ENCODE measurements at regions not wholly inside any gene's neighbourhood (a gene's known extent, or its start where the extent isn't known, plus 50 kb on each side); places are given as distances from the start of the nearest gene placed in this dataset.

GRCh38 chr9:113803811-113804589 lies 72.1 kb upstream of the ZNF618 start:
- no peak overlapping the region for H3K27ac ChIP-seq (ENCODE audit: low read depth)
- no peaks in the 10 kb centered on the region for H3K4me1 ChIP-seq (ENCODE audit: insufficient read depth)
- no peaks in the 10 kb centered on the region for H3K36me3 ChIP-seq (ENCODE audit: insufficient read depth)
- no peak for DNase-seq (ENCODE audit: extremely low spot score)
- H3K4me3 ChIP-seq (ENCODE audit: low read depth, low read length) = no peak overlapping the region
- WGBS = 76% methylated on average over 8 of the region's 8 CpGs

- Histone ChIP-seq H3K27ac (ENCODE audit: low read depth) (no peak overlapping the region), H3K4me1 (ENCODE audit: insufficient read depth) (no peaks in the 10 kb centered on the region), H3K4me3 (ENCODE audit: low read depth, low read length) (no peak overlapping the region), H3K36me3 (ENCODE audit: insufficient read depth) (no peaks in the 10 kb centered on the region)
- WGBS = 86% methylated on average over 9 of the region's 9 CpGs
- DNase-seq (ENCODE audit: extremely low spot score) = no peak
These were observed 70.5 kb upstream of the ZNF618 start for GRCh38 chr9:113805486-113806132.

DNA sequence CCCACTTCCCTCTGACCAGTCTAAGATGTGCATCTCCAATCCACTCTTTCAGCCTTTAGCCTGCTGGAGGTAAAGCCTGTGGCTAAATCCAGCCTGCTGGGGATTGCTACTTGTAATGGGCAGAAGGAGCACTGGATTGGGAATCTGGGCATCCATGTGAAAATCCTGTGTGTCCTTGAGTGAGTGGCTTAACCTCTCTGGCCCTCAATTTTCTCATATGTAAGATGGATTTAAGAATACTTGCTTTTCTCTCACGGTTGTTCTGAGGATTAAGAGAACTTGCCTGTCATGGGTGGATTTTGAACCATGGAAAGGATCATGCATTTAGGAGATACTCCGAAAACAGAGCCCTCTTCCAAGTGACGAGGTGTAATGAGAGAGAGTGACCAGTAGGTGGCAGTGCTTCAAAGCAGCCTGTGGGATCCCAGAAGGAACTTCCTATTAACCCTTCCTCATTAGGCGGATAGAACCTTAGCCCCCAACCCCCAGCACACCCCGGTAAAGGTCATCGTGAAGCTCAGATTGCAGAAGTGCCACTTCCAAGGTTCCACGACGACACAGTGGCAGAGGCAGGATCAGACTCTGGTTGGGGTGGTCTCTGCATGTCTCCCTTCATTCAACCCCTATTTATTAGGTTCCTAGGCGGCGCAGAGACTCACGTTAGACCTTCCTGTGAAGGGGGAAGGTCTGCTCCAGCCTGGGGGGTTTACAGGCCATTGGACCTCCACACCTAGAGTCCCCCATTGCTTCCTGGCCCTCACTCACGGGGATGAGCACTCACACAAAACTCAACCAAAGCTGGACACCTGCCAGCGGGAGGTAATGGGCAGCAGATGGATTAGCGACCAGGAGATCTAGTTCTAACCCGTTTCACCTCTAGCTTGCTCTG lies 68.7 kb upstream of the ZNF618 start:
- 17% methylated on average over 15 of the region's 15 CpGs for WGBS
- Histone ChIP-seq H3K36me3 (ENCODE audit: insufficient read depth) (no peaks in the 10 kb centered on the region), H3K27ac (ENCODE audit: low read depth) (no peak overlapping the region), H3K4me1 (ENCODE audit: insufficient read depth) (no peaks in the 10 kb centered on the region), H3K4me3 (ENCODE audit: low read depth, low read length) (no peak overlapping the region)
- DNase-seq (ENCODE audit: extremely low spot score) = peak; percentile 40

DNA sequence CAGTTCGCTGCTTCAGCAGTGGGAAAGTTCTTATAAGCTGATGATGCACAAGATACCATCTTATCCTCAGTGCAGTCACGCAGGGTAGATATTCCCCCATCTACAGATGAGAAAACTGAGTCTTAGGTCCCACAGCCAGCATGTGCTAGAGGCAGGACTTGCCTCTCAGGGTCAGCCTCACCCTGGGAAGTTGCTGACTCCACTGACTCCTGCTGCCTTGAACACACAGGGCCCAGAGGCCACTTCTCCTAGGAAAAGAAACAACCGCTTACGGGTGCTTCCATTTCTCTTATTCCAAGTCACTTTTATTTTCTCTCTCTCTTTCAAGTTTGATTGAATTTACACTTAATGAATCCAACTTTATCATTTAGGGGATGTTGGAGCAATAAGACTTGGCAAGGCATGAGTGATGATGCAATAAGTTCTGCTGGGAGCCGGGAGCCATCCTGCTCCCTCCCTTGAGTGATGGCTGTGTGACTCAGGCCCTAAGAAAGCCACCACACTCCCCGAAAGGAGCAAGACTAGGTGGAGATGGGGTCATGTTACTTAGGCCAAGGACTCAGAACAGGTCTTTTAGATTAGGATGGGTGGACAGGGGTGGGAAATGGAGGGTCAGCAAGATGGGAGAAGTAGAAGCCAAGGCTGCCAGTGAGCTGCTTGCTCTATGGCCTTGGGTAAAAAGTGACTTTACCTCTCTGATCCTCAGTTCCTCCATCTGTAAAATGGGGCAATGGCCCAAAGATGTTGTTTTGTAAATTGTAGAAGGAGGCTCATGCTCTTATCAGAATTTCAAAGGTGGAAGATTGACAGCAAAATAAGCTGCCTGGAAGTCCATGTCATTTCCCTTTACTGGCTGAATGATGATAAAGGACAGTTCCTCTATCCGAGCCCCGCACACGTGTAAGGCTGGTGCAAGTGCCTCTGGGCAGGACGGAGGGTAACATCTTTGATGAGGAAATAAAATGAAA lies 67.4 kb upstream of the ZNF618 start:
- no peak overlapping the region for H3K27ac ChIP-seq (ENCODE audit: low read depth)
- 67% methylated on average over 10 of the region's 10 CpGs for WGBS
- H3K36me3 ChIP-seq (ENCODE audit: insufficient read depth) = no peaks in the 10 kb centered on the region
- H3K4me3 ChIP-seq (ENCODE audit: low read depth, low read length) = no peak overlapping the region
- DNase-seq (ENCODE audit: extremely low spot score) = no peak
- H3K4me1 ChIP-seq (ENCODE audit: insufficient read depth) = no peaks in the 10 kb centered on the region

- no peaks in the 10 kb centered on the region for H3K36me3 ChIP-seq (ENCODE audit: insufficient read depth)
- H3K4me1 ChIP-seq (ENCODE audit: insufficient read depth) = no peaks in the 10 kb centered on the region
- H3K4me3 ChIP-seq (ENCODE audit: low read depth, low read length) = no peak overlapping the region
- no peak for DNase-seq (ENCODE audit: extremely low spot score)
- no peak overlapping the region for H3K27ac ChIP-seq (ENCODE audit: low read depth)
These were observed 58.9 kb upstream of the ZNF618 start for GRCh38 chr9:113817171-113817570.

DNA sequence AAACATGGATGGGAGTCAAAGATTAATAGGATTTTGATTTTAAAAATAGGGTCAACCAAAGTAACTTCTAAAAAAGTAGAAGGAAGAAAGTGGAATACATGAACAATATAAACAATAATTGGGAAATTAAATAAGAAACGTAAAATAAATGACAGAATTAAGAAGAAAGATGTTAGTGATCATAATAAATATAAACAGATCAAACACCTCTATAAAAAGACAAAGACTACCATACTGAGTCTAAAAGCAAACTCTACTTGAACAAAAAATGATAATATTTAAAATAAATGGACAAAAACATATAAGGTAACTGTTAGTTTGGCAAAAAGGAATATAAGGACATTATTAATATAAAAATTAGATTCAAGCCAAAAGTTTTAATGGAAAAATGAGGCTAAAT lies 57.7 kb upstream of the ZNF618 start:
- WGBS = 75% methylated on average over 1 of the region's 1 CpG
- H3K4me3 ChIP-seq (ENCODE audit: low read depth, low read length) = no peak overlapping the region

DNA sequence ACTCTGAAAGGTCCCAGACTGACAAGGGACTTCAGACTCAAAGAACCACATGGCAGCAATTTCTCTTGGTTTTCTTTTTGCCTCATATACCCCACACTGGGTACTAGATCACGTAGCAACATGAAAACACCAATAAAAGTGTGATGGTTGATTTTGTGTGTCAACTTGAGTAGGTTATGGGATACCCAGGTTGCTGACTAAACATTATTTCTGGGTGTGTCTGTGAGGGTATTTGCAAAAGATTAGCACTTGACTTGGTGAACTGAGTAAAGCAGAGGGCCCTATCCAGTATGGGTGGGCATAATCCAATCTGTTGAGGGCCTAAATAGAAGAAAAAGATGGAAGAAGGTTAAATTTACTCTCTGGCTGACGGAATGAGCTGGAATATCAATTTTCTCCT lies 53.8 kb upstream of the ZNF618 start:
- Histone ChIP-seq H3K36me3 (ENCODE audit: insufficient read depth) (no peaks in the 10 kb centered on the region), H3K4me1 (ENCODE audit: insufficient read depth) (no peaks in the 10 kb centered on the region), H3K4me3 (ENCODE audit: low read depth, low read length) (no peak overlapping the region), H3K27ac (ENCODE audit: low read depth) (no peak overlapping the region)
- WGBS = 79% methylated on average over 2 of the region's 2 CpGs
- no peak for DNase-seq (ENCODE audit: extremely low spot score)

More for the DNA sequence above, 57.7 kb upstream of the ZNF618 start:
- H3K27ac ChIP-seq (ENCODE audit: low read depth) = no peak overlapping the region
- no peaks in the 10 kb centered on the region for H3K36me3 ChIP-seq (ENCODE audit: insufficient read depth)
- no peaks in the 10 kb centered on the region for H3K4me1 ChIP-seq (ENCODE audit: insufficient read depth)
- DNase-seq (ENCODE audit: extremely low spot score) = no peak

GRCh38 chr9:113823421-113823820 lies 52.7 kb upstream of the ZNF618 start:
- no peaks in the 10 kb centered on the region for H3K4me1 ChIP-seq (ENCODE audit: insufficient read depth)
- no peaks in the 10 kb centered on the region for H3K36me3 ChIP-seq (ENCODE audit: insufficient read depth)
- DNase-seq (ENCODE audit: extremely low spot score) = no peak
- no peak overlapping the region for H3K4me3 ChIP-seq (ENCODE audit: low read depth, low read length)
- no peak overlapping the region for H3K27ac ChIP-seq (ENCODE audit: low read depth)
- WGBS = 94% methylated on average over 1 of the region's 1 CpG

All from urinary bladder (tissue), 3 donors.